GM12865 (cell line): ENCODE measurements at regions not wholly inside any gene's neighbourhood (a gene's known extent, or its start where the extent isn't known, plus 50 kb on each side); places are given as distances from the start of the nearest gene placed in this dataset.

ENCODE experiments used
- DNase-seq: peaks from one replicate; pipeline ENCODE4 v3.0.0; 2010; ENCODE audit warnings: low read depth
- H3K4me3 ChIP-seq: 2 replicates; pipeline ENCODE4 v1.5.1; 2011; ENCODE audit warnings: mild to moderate bottlenecking, low read depth, low read length, control low read depth
- TF ChIP-seq, protein P1 (sequence below): IDR thresholded peaks from 2 replicates; pipeline ENCODE4 v1.5.1; 2011; ENCODE audit warnings: low read length, control low read depth, low read depth, inconsistent platforms; ENCODE audit not compliant: insufficient read depth; ENCODE audit errors: missing control alignments

DNA sequence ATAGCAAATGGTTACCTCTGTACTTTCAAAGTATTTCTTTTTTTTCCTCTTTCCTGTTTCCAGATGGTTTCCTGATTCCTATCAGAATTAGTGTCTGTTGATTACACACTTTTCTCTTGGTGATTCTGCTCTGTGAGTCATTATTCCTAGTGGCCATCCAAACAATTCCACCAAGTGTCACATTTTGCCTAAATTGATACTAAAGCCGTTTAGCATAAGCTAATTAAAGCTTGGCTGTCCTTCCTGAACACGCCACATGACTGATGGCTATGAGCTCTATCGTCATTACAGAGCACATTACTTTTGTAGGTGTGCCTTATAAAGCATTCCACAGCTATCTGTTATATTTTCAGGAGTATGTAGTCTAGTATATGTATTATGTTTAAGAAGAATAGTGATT is 671.2 kb downstream of the CDH8 start:
- TF ChIP-seq, protein P1, sequence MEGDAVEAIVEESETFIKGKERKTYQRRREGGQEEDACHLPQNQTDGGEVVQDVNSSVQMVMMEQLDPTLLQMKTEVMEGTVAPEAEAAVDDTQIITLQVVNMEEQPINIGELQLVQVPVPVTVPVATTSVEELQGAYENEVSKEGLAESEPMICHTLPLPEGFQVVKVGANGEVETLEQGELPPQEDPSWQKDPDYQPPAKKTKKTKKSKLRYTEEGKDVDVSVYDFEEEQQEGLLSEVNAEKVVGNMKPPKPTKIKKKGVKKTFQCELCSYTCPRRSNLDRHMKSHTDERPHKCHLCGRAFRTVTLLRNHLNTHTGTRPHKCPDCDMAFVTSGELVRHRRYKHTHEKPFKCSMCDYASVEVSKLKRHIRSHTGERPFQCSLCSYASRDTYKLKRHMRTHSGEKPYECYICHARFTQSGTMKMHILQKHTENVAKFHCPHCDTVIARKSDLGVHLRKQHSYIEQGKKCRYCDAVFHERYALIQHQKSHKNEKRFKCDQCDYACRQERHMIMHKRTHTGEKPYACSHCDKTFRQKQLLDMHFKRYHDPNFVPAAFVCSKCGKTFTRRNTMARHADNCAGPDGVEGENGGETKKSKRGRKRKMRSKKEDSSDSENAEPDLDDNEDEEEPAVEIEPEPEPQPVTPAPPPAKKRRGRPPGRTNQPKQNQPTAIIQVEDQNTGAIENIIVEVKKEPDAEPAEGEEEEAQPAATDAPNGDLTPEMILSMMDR = no peak
- H3K4me3 ChIP-seq = no peak overlapping the region
- DNase-seq = no peak

DNA sequence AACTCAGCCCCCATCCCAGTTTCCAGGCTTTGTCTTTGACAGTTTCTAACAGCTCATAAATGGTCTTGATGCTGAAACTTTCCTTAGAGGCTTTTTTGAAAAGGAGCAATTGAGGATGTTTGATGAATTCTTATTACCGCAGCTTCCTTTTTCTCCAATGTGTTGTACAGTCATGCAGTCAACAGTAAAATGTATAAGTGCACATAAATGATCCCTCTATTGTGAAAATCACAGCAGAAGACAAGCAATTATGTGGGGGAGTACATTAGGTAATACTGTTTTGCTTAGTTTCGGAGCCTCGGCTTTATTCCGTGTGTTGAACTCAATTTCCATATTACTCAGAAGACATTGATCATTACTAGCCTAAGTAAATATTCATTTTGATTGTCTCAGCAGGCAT is 673.7 kb downstream of the CDH8 start:
- TF ChIP-seq, protein P1 = no peak
- DNase-seq = no peak
- H3K4me3 ChIP-seq = no peak overlapping the region

DNA sequence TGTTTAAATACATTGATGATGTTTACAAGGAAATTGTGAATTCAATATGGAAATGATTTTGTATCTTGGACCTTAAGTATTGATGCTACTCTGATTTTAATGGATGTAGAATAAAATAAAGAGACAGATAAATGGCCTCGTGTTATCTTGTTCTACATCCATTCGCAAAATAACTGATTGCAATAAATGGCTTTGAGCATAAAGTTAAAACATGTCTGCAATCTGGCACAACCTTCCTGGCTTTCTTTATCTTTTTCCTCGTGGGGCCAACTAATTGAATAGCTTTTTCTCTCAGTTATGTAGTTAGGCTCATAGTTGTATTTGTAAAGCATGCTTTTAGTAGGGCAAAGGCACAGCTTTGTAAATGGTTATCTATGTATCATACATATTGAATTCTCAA is 691.4 kb downstream of the CDH8 start:
- TF ChIP-seq, protein P1 = no peak
- no peak overlapping the region for H3K4me3 ChIP-seq
- DNase-seq = no peak

DNA sequence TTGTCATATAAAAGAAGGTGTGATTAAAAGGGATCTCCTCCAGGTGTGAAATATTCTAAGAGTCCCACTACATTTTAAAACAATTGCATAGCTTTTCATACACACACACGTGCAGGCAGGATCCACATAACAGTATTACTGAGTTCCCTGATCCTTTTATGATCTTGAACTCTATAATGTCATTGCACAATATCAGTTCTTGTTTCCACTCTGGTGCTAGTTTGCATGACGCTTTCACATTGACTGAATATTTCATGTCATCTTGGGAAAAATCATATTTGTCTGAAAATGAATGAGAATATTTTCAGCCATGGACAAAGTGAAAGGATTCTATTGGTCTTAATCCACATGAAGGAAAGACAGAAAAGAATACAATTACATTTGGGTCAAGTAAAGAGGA is 703.8 kb downstream of the CDH8 start:
- TF ChIP-seq, protein P1 = no peak
- no peak for DNase-seq
- no peak overlapping the region for H3K4me3 ChIP-seq

DNA sequence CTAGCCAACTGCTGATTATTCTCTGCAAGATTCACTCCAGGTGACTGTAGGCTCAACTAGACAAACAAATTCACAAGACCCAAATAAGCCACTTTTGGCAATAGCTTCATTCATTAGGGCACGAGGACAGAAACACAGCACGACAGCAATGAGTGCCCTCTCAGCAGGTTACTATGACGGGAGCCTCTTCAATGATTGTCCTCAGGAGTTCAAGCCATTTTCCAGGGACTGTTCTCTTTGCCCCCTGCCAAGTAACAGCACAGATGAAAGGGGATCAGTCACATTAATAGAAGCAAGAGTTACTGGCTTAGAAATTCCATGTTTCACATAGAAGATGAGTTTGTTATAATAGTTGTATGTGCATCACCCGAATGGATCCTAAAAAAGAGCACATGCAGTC is 712.2 kb downstream of the CDH8 start:
- TF ChIP-seq, protein P1 = no peak
- no peak for DNase-seq
- H3K4me3 ChIP-seq = no peak overlapping the region

DNA sequence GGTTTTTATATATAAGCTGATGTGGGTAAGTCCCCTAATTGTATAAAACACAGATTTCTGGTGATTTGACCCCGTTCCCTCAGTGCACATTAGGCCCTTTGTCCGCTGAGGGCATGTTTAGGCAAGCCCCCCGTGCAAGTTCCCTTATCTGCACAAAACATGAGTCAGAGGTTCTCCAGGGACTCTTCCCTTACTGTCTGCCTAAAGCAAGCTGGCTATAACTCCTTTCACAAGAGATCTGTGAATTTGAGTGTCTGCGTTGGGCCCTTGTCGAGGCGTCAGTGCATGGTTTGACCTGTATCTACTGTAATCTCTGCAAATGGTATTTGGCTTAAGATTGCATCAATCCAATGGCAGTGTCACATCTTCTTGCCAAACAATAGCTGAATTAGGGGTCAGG is 712.8 kb downstream of the CDH8 start:
- no peak for DNase-seq
- TF ChIP-seq, protein P1 = no peak
- no peak overlapping the region for H3K4me3 ChIP-seq

DNA sequence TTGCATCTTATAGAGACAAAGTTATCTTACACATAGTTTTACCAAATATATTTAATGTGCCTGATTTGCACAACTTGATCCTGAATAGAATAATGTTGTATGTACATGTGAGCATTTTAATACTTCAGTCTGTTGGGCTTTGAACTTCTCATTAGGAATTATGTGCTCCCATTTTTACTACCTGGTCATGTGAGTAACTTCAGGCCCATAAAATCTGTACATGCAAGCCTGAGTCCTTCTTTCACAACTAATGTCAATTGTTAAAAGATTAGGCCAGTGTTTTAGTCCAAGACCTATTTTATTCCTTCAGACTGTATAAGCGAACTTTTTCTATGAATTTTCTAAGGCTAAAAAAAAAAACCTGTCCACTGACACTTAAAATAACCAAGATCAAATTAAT is 715.4 kb downstream of the CDH8 start:
- TF ChIP-seq, protein P1 = no peak
- H3K4me3 ChIP-seq = no peak overlapping the region
- no peak for DNase-seq
